HCT116 (cell line): ENCODE measurements at regions not wholly inside any gene's neighbourhood (a gene's known extent, or its start where the extent isn't known, plus 50 kb on each side); places are given as distances from the start of the nearest gene placed in this dataset.

Source experiments
- CEBPB ChIP-seq: IDR thresholded peaks from 2 replicates; pipeline ENCODE4 v1.6.1; 2012; ENCODE audit warnings: low read depth
- CTCF ChIP-seq, 3 experiments: fragments of 200-600 bp in 1 of 3; sonication (generic) in 1 of 3; IDR thresholded peaks in 2 of 3; conservative IDR thresholded peaks in 1 of 3; 2 replicates each; pipeline ENCODE4 v1.5.1; 2012 to 2017; ENCODE audit warnings: low read depth in 2 of 3, low read length in 2 of 3, antibody characterized with exemption in 1 of 3, borderline replicate concordance in 1 of 3, control low read depth in 1 of 3, mild to moderate bottlenecking in 1 of 3, mixed read lengths in 1 of 3, mixed run types in 1 of 3, moderate library complexity in 1 of 3; ENCODE audit not compliant: insufficient read depth in 1 of 3
- EZH2 ChIP-seq: fragments of 200-600 bp; sonication (generic); IDR thresholded peaks from 2 replicates; pipeline ENCODE4 v1.6.1; 2017; ENCODE audit warnings: antibody characterized with exemption, mixed run types
- EZH2phosphoT487 ChIP-seq: fragments of 200-600 bp; IDR thresholded peaks from 2 replicates; pipeline ENCODE4 v1.6.1; 2018; ENCODE audit warnings: antibody characterized with exemption, borderline replicate concordance
- FOSL1 ChIP-seq: IDR thresholded peaks from 2 replicates; pipeline ENCODE4 v1.6.1; 2012; ENCODE audit warnings: low read depth
- JUND ChIP-seq: IDR thresholded peaks from 2 replicates; pipeline ENCODE4 v1.6.1; 2012
- POLR2A ChIP-seq: IDR thresholded peaks from 2 replicates; pipeline ENCODE4 v1.7.0; 2011; ENCODE audit warnings: borderline replicate concordance; ENCODE audit not compliant: insufficient read depth, insufficient read length; ENCODE audit errors: extremely low read depth
- POLR2AphosphoS5 ChIP-seq: IDR thresholded peaks from 2 replicates; pipeline ENCODE4 v1.6.1; 2011; ENCODE audit warnings: mild to moderate bottlenecking, low read depth, low read length, moderate library complexity
- SP1 ChIP-seq: IDR thresholded peaks from 2 replicates; pipeline ENCODE4 v1.6.1; 2012; ENCODE audit warnings: low read depth
- ZNF274 ChIP-seq: fragments of 200-500 bp; sonication (Bioruptor generic); IDR thresholded peaks from 2 replicates; pipeline ENCODE4 v1.6.1; 2014; ENCODE audit warnings: mild to moderate bottlenecking, low read depth, low read length, inconsistent platforms
- TF ChIP-seq, protein P1 (sequence below): IDR thresholded peaks from 2 replicates; pipeline ENCODE4 v1.6.1; 2012; ENCODE audit warnings: low read depth

GRCh38 chr11:41963406-41963805, 504.0 kb upstream of the LRRC4C start:
- TF ChIP-seq CTCF (IDR thresholded peaks at IDR 0.05 in 2 of 3, conservative IDR thresholded peaks at IDR 0.05 in 1 of 3; ENCODE audit: borderline replicate concordance in 1 of 3, insufficient read depth in 1 of 3, low read depth in 2 of 3, low read length in 2 of 3) (no peak), FOSL1 (no peak), POLR2A (no peak), POLR2AphosphoS5 (no peak), EZH2 (no peak), CEBPB (no peak), JUND (no peak), ZNF274 (no peak), EZH2phosphoT487 (no peak), SP1 (no peak)
- TF ChIP-seq, protein P1, sequence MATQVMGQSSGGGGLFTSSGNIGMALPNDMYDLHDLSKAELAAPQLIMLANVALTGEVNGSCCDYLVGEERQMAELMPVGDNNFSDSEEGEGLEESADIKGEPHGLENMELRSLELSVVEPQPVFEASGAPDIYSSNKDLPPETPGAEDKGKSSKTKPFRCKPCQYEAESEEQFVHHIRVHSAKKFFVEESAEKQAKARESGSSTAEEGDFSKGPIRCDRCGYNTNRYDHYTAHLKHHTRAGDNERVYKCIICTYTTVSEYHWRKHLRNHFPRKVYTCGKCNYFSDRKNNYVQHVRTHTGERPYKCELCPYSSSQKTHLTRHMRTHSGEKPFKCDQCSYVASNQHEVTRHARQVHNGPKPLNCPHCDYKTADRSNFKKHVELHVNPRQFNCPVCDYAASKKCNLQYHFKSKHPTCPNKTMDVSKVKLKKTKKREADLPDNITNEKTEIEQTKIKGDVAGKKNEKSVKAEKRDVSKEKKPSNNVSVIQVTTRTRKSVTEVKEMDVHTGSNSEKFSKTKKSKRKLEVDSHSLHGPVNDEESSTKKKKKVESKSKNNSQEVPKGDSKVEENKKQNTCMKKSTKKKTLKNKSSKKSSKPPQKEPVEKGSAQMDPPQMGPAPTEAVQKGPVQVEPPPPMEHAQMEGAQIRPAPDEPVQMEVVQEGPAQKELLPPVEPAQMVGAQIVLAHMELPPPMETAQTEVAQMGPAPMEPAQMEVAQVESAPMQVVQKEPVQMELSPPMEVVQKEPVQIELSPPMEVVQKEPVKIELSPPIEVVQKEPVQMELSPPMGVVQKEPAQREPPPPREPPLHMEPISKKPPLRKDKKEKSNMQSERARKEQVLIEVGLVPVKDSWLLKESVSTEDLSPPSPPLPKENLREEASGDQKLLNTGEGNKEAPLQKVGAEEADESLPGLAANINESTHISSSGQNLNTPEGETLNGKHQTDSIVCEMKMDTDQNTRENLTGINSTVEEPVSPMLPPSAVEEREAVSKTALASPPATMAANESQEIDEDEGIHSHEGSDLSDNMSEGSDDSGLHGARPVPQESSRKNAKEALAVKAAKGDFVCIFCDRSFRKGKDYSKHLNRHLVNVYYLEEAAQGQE, result no peak
